HepG2 (cell line): ENCODE measurements at regions not wholly inside any gene's neighbourhood (a gene's known extent, or its start where the extent isn't known, plus 50 kb on each side); places are given as distances from the start of the nearest gene placed in this dataset.

Experiments used
- ATAC-seq: fragments of 200-7000 bp; cut with Tn5 transposase; 3 replicates; pipeline ENCODE4 v1.9.1; 2020; ENCODE audit warnings: mild to moderate bottlenecking, moderate library complexity
- BruUV-seq: library from RNA; stranded (reverse); fragments of 400-500 nt; replicated peaks from 2 replicates; lab custom pipeline; 2021; lab: Mats Ljungman, UMichigan
- CTCF ChIA-PET: fragments of 300-600 bp; formaldehyde crosslinking; extraction: SDS; loops from one replicate; lab custom pipeline; 2021; ENCODE audit warnings: low total read pairs, inconsistent platforms, low intra/inter-chr PET ratio; lab: Yijun Ruan, JAX
- POLR2A ChIA-PET: fragments of 350-600 bp; sonication (Branson Sonifier 250); formaldehyde crosslinking; loops from one replicate; lab custom pipeline; 2020; ENCODE audit warnings: antibody characterized with exemption, inconsistent platforms; lab: Yijun Ruan, JAX
- DNase-seq: peaks from one replicate; pipeline ENCODE4 v3.0.0-alpha.2; 2015; ENCODE audit warnings: low spot score
- FAIRE-seq: peaks from 3 replicates; lab custom pipeline; 2011; peaks lifted over from hg19 to GRCh38; lab: Jason Lieb, UNC
- H2AFZ ChIP-seq: one replicate; pipeline ENCODE4 v1.6.1; 2011; ENCODE audit warnings: low read length, inconsistent platforms
- H3K27ac ChIP-seq: fragments of 300-600 bp; 3 replicates; pipeline ENCODE4 v1.8.0; 2011; ENCODE audit warnings: mixed run types, mild to moderate bottlenecking, mixed read lengths, low read length, inconsistent platforms; ENCODE audit not compliant: insufficient read depth; ENCODE audit errors: extremely low read length
- H3K27me3 ChIP-seq, 2 experiments: fragments of 200-600 bp in 1 of 2; 2 replicates in 1 of 2; 3 replicates in 1 of 2; pipeline versions ENCODE4 v1.6.0 to v1.8.0; 2011; ENCODE audit warnings: low read length in 2 of 2, mild to moderate bottlenecking in 2 of 2, moderate library complexity in 2 of 2, inconsistent platforms in 1 of 2; ENCODE audit not compliant: insufficient read depth in 2 of 2, control insufficient read depth in 1 of 2
- H3K36me3 ChIP-seq, 2 experiments: fragments of 200-600 bp in 1 of 2; replicated peaks in 1 of 2; 2 replicates in 1 of 2; 3 replicates in 1 of 2; pipeline versions ENCODE4 v1.5.1 to v1.8.0; 2011; ENCODE audit warnings: low read length in 2 of 2, inconsistent platforms in 1 of 2; ENCODE audit not compliant: insufficient read depth in 2 of 2, control insufficient read depth in 1 of 2
- H3K4me1 ChIP-seq: 2 replicates; pipeline ENCODE4 v1.5.1; 2012; ENCODE audit warnings: low read length, inconsistent platforms; ENCODE audit not compliant: insufficient read depth
- H3K4me2 ChIP-seq: 2 replicates; pipeline ENCODE4 v1.6.0; 2011; ENCODE audit warnings: low read depth, low read length, inconsistent platforms
- H3K4me3 ChIP-seq, 3 experiments: fragments of 200-600 bp in 1 of 3; sonication (generic), shearing (Covaris generic) in 1 of 3; replicated peaks in 1 of 3; 2 replicates each; pipeline ENCODE4 v1.5.1; 2011 to 2016; ENCODE audit warnings: low read length in 3 of 3, inconsistent platforms in 2 of 3, low read depth in 2 of 3, mild to moderate bottlenecking in 2 of 3, control low read depth in 1 of 3, mixed read lengths in 1 of 3; ENCODE audit not compliant: insufficient read depth in 1 of 3
- H3K79me2 ChIP-seq: one replicate; pipeline ENCODE4 v1.6.1; 2011; ENCODE audit warnings: low read length, inconsistent platforms; ENCODE audit not compliant: insufficient read depth
- H3K9ac ChIP-seq: 2 replicates; pipeline ENCODE4 v1.6.0; 2011; ENCODE audit warnings: mild to moderate bottlenecking, low read depth, low read length, inconsistent platforms; ENCODE audit not compliant: insufficient read depth
- H3K9me3 ChIP-seq: 2 replicates; pipeline ENCODE4 v1.5.1; 2012; ENCODE audit warnings: mild to moderate bottlenecking, low read length
- H4K20me1 ChIP-seq: 2 replicates; pipeline ENCODE4 v1.6.0; 2011; ENCODE audit warnings: inconsistent platforms, mild to moderate bottlenecking, low read length, moderate library complexity; ENCODE audit not compliant: insufficient read depth
- ATRX ChIP-seq: sonication (generic); formaldehyde crosslinking; IDR thresholded peaks from 2 replicates; pipeline ENCODE4 v1.4.0; 2020; ENCODE audit warnings: missing genetic modification reagents, borderline replicate concordance
- CENPT ChIP-seq: sonication (generic); formaldehyde crosslinking; IDR thresholded peaks from 2 replicates; pipeline ENCODE4 v1.8.0; 2022; ENCODE audit warnings: low read depth, mild to moderate bottlenecking, moderate library complexity, missing genetic modification reagents
- DNMT3B ChIP-seq: conservative IDR thresholded peaks from 2 replicates; pipeline ENCODE4 v1.6.1; 2016; ENCODE audit warnings: missing biosample characterization, control low read depth
- HNF4A ChIP-seq: sonication (generic); formaldehyde crosslinking; IDR thresholded peaks from 2 replicates; pipeline ENCODE4 v1.4.0; 2020; ENCODE audit warnings: missing genetic modification reagents
- KDM6A ChIP-seq: IDR thresholded peaks from 2 replicates; pipeline ENCODE4 v1.6.1; 2016; ENCODE audit warnings: low read depth
- RFXAP ChIP-seq: sonication (generic); formaldehyde crosslinking; IDR thresholded peaks from 2 replicates; pipeline ENCODE4 v1.4.0; 2020; ENCODE audit warnings: missing genetic modification reagents, borderline replicate concordance
- SMARCC2 ChIP-seq: fragments of 450-650 bp; IDR thresholded peaks from 2 replicates; pipeline ENCODE4 v1.6.1; 2017; ENCODE audit warnings: antibody characterized with exemption, mild to moderate bottlenecking
- SMC3 ChIP-seq: IDR thresholded peaks from 2 replicates; pipeline ENCODE4 v1.6.1; 2011; ENCODE audit warnings: low read length, improper control_type of control experiment
- ZNF101 ChIP-seq: sonication (generic); formaldehyde crosslinking; IDR thresholded peaks from 2 replicates; pipeline ENCODE4 v1.4.0; 2020; ENCODE audit warnings: mild to moderate bottlenecking, low read depth, missing genetic modification reagents, borderline replicate concordance
- ZNF263 ChIP-seq: sonication (generic); formaldehyde crosslinking; IDR thresholded peaks from 2 replicates; pipeline ENCODE4 v1.4.0; 2020; ENCODE audit warnings: missing genetic modification reagents
- ZNF567 ChIP-seq: sonication (generic); formaldehyde crosslinking; IDR thresholded peaks from 2 replicates; pipeline ENCODE4 v1.8.1; 2023; ENCODE audit warnings: mild to moderate bottlenecking, missing genetic modification reagents, borderline replicate concordance
- ZNF841 ChIP-seq: sonication (generic); formaldehyde crosslinking; IDR thresholded peaks from 2 replicates; pipeline ENCODE4 v1.8.1; 2023; ENCODE audit warnings: missing genetic modification reagents, borderline replicate concordance
- ZNF850 ChIP-seq: sonication (generic); formaldehyde crosslinking; conservative IDR thresholded peaks from 2 replicates; pipeline ENCODE4 v1.9.0; 2021; ENCODE audit warnings: mild to moderate bottlenecking, missing genetic modification reagents
- ZNF878 ChIP-seq: sonication (generic); formaldehyde crosslinking; IDR thresholded peaks from 2 replicates; pipeline ENCODE4 v1.8.1; 2023; ENCODE audit warnings: mild to moderate bottlenecking, missing genetic modification reagents, moderate library complexity
- WGBS: methylation state at CpG from one replicate; pipeline ENCODE4 v1.1.6; 2017; ENCODE audit warnings: low lambda C conversion rate; 5-methylcytosine and 5-hydroxymethylcytosine counted together
- in situ Hi-C: cut with HindIII; loops from 2 replicates; pipeline ENCODE4 v1.10.0; 2017; ENCODE audit warnings: low pct_unique_long_range_greater_than_20kb; ENCODE audit not compliant: extremely low pct_ligation_motif_present
- intact Hi-C: fragments of 100-400 bp; cut with micrococcal nuclease; formaldehyde crosslinking; loops from one replicate; pipeline ENCODE4 v1.10.0; 2022; ENCODE audit not compliant: unreplicated experiment
- TF ChIP-seq, protein P1 (sequence below): sonication (generic); formaldehyde crosslinking; IDR thresholded peaks from 2 replicates; pipeline ENCODE4 v1.4.0; 2020; ENCODE audit warnings: mild to moderate bottlenecking, missing genetic modification reagents
- TF ChIP-seq, protein P2 (sequence below): IDR thresholded peaks from 2 replicates; pipeline ENCODE4 v1.6.1; 2012; ENCODE audit warnings: low read depth, low read length, improper control_type of control experiment
- TF ChIP-seq, protein P3 (sequence below): sonication (generic); formaldehyde crosslinking; IDR thresholded peaks from 2 replicates; pipeline ENCODE4 v1.8.0; 2023; ENCODE audit warnings: mild to moderate bottlenecking, missing genetic modification reagents

DNA sequence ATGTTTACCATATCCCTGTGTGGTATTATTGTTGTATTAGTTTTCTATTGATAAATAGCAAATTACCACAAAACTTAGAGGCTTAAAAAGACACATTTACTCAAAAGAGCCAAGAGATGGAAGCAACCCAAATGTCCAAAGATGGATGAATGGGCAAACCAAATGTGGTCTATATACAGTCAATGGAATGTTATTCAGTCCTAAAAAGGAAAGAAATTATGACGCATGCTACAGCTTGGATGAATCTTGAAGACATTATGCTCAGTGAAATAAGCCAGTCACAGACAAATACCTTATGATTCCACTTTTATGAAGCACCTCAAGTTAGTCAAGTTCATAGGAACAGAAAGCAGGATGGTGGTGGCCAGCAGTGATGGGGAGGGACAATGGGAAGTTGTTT lies 144.7 kb downstream of the QDPR start:
- DNase-seq (no peak), FAIRE-seq (no peak), ATAC-seq (no peak)
- H3K79me2 ChIP-seq: no peaks in the 10 kb centered on the region
- H2AFZ ChIP-seq: no peak overlapping the region
- ChIA-PET POLR2A (no interaction called here), CTCF (no interaction called here)
- no peaks in the 10 kb centered on the region for H3K36me3 ChIP-seq
- no peaks in the 10 kb centered on the region for H4K20me1 ChIP-seq
- no peak overlapping the region for H3K4me2 ChIP-seq
- no peaks in the 10 kb centered on the region for H3K27me3 ChIP-seq
- H3K9me3 ChIP-seq: no peaks in the 10 kb centered on the region
- WGBS: 92% methylated on average over 1 of the region's 1 CpG
- H3K9ac ChIP-seq: no peak overlapping the region
- no peak overlapping the region for H3K4me3 ChIP-seq
- no TSS peak for BruUV-seq
- intact Hi-C loops: no loop called here
- TF ChIP-seq SMC3 (no peak), ATRX (no peak), ZNF841 (CRISPR knock-in tag) (no peak), ZNF567 (CRISPR knock-in tag) (no peak), HNF4A (CRISPR knock-in tag) (no peak), DNMT3B (CRISPR knock-in tag) (no peak), CENPT (CRISPR knock-in tag) (no peak), ZNF878 (CRISPR knock-in tag) (no peak), KDM6A (CRISPR knock-in tag) (no peak), SMARCC2 (no peak), ZNF850 (no peak), ZNF101 (no peak), ZNF263 (CRISPR knock-in tag) (no peak), RFXAP (CRISPR knock-in tag) (no peak)
- TF ChIP-seq, protein P1, sequence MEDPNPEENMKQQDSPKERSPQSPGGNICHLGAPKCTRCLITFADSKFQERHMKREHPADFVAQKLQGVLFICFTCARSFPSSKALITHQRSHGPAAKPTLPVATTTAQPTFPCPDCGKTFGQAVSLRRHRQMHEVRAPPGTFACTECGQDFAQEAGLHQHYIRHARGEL (CRISPR knock-in tag): no peak
- TF ChIP-seq, protein P2, sequence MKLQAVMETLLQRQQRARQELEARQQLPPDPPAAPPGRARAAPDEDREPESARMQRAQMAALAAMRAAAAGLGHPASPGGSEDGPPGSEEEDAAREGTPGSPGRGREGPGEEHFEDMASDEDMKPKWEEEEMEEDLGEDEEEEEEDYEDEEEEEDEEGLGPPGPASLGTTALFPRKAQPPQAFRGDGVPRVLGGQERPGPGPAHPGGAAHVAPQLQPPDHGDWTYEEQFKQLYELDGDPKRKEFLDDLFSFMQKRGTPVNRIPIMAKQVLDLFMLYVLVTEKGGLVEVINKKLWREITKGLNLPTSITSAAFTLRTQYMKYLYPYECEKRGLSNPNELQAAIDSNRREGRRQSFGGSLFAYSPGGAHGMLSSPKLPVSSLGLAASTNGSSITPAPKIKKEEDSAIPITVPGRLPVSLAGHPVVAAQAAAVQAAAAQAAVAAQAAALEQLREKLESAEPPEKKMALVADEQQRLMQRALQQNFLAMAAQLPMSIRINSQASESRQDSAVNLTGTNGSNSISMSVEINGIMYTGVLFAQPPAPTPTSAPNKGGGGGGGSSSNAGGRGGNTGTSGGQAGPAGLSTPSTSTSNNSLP: no peak
- TF ChIP-seq, protein P3, sequence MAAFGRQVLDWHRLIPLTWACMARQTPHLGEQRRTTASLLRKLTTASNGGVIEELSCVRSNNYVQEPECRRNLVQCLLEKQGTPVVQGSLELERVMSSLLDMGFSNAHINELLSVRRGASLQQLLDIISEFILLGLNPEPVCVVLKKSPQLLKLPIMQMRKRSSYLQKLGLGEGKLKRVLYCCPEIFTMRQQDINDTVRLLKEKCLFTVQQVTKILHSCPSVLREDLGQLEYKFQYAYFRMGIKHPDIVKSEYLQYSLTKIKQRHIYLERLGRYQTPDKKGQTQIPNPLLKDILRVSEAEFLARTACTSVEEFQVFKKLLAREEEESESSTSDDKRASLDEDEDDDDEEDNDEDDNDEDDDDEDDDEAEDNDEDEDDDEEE (CRISPR knock-in tag): no peak
- H3K27ac ChIP-seq: no peak overlapping the region
- in situ Hi-C loops: no loop called here
- H3K4me1 ChIP-seq: 0 out of 2 replicates have a peak, but pooled peaks cover 5% of the 10 kb centered on the region
